ENCODE measurements at regions not wholly inside any gene's neighbourhood (a gene's known extent, or its start where the extent isn't known, plus 50 kb on each side); places are given as distances from the start of the nearest gene placed in this dataset.
"Not testable (repeated sequence)": the region's sequence is repeated elsewhere in the genome, so short reads cannot be mapped to it uniquely, and the experiment has no call there.

- DNase-seq = no peak
These were observed 274.1 kb upstream of the COBL start for GRCh38 chr7:51590746-51591145.

GRCh38 chr7:51589111-51589510, 272.5 kb upstream of the COBL start:
- no peak for DNase-seq

GRCh38 chr7:51587604-51588003, 271.0 kb upstream of the COBL start:
- DNase-seq = no peak

GRCh38 chr7:51577390-51577789, 260.8 kb upstream of the COBL start:
- no peak for DNase-seq

- DNase-seq = no peak
These were observed 253.0 kb upstream of the COBL start for GRCh38 chr7:51569581-51569980.

GRCh38 chr7:51569176-51569575, 252.6 kb upstream of the COBL start:
- no peak for DNase-seq

- DNase-seq = no peak
These were observed 234.5 kb upstream of the COBL start for GRCh38 chr7:51551070-51551469.

GRCh38 chr7:51545131-51545530, 228.5 kb upstream of the COBL start:
- no peak for DNase-seq

GRCh38 chr7:51543801-51544553, 227.4 kb upstream of the COBL start:
- no peak for DNase-seq

GRCh38 chr7:51540906-51541305, 224.3 kb upstream of the COBL start:
- DNase-seq = not testable (repeated sequence)

GRCh38 chr7:51539840-51540239, 223.2 kb upstream of the COBL start:
- no peak for DNase-seq

GRCh38 chr7:51528172-51528571, 211.6 kb upstream of the COBL start:
- DNase-seq = no peak

- no peak for DNase-seq
These were observed 205.2 kb upstream of the COBL start for GRCh38 chr7:51521694-51522312.

GRCh38 chr7:51521054-51521453, 204.4 kb upstream of the COBL start:
- DNase-seq = no peak

- no peak for DNase-seq
These were observed 202.0 kb upstream of the COBL start for GRCh38 chr7:51518646-51519045.

GRCh38 chr7:51517187-51517586, 200.6 kb upstream of the COBL start:
- no peak for DNase-seq

GRCh38 chr7:51501620-51502019, 185.0 kb upstream of the COBL start:
- no peak for DNase-seq

- no peak for DNase-seq
These were observed 166.4 kb upstream of the COBL start for GRCh38 chr7:51482976-51483375.

- no peak for DNase-seq
These were observed 164.8 kb upstream of the COBL start for GRCh38 chr7:51481421-51481820.

- no peak for DNase-seq
These were observed 161.2 kb upstream of the COBL start for GRCh38 chr7:51477819-51478218.

GRCh38 chr7:51477323-51477722, 160.7 kb upstream of the COBL start:
- DNase-seq = no peak

- DNase-seq = no peak
These were observed 159.4 kb upstream of the COBL start for GRCh38 chr7:51476026-51476425.

GRCh38 chr7:51472873-51473272, 156.3 kb upstream of the COBL start:
- no peak for DNase-seq

GRCh38 chr7:51471981-51472296, 155.3 kb upstream of the COBL start:
- no peak for DNase-seq

All from suppressor macrophage treated with lipopolysaccharide for 4 hours (primary cell).